ENCODE measurements at regions not wholly inside any gene's neighbourhood (a gene's known extent, or its start where the extent isn't known, plus 50 kb on each side); places are given as distances from the start of the nearest gene placed in this dataset.

- TF ChIP-seq POLR2A (IDR thresholded peaks at IDR 0.05) (no peak), CTCF (IDR thresholded peaks at IDR 0.05) (no peak), POLR2AphosphoS5 (IDR thresholded peaks at IDR 0.05) (no peak)
These were observed 109.8 kb upstream of the FOXG1 start for GRCh38 chr14:28656704-28657255.

Data from gastroesophageal sphincter (tissue), 3 donors.